ENCODE measurements at regions not wholly inside any gene's neighbourhood (a gene's known extent, or its start where the extent isn't known, plus 50 kb on each side); places are given as distances from the start of the nearest gene placed in this dataset.

DNA sequence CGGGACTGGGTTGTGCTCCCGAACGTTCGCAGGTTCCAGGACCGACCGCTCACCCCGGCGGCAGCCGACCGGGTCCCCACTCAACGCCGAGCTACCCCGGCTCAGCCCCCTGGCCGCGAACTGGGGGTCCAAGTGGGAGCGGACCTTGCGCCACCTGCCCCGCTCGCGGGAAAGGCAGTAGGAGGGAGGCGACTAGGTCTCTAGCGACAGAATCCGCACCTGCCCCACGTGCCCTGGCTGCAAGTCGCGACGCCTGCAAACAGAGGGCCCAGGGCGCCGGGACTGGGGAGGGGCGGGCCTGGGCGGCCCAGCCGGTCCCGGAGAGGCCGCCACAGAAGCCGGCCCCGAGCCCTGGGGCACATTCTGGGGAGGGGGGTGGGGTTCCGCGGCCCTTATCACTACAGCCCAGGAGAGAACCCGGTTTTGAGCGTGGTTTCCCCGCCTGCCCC is 239.2 kb upstream of the CPNE8 start:
- DNase-seq (ENCODE audit: insufficient read length, low spot score) (no peak), FAIRE-seq (no peak)
- TF ChIP-seq POLR2A (IDR thresholded peaks at IDR 0.05; ENCODE audit: low read depth, low read length), result no peak
- no peak for TF ChIP-seq POLR2AphosphoS5 (IDR thresholded peaks at IDR 0.05; ENCODE audit: low read depth, low read length)
- TF ChIP-seq SPI1 (IDR thresholded peaks at IDR 0.05; ENCODE audit: low read depth, low read length), result no peak
- TF ChIP-seq TAF1 (IDR thresholded peaks at IDR 0.05; ENCODE audit: low read depth, low read length), result no peak
- TF ChIP-seq PAX5 (IDR thresholded peaks at IDR 0.05; ENCODE audit: insufficient read depth, low read length, severe bottlenecking), result no peak
- no peak for TF ChIP-seq POU2F2 (IDR thresholded peaks at IDR 0.05; ENCODE audit: low read depth, low read length)

- FAIRE-seq, result no peak
- no peak for TF ChIP-seq PAX5 (IDR thresholded peaks at IDR 0.05; ENCODE audit: insufficient read depth, low read length, severe bottlenecking)
- no peak for TF ChIP-seq TAF1 (IDR thresholded peaks at IDR 0.05; ENCODE audit: low read depth, low read length)
- TF ChIP-seq POLR2AphosphoS5 (IDR thresholded peaks at IDR 0.05; ENCODE audit: low read depth, low read length), result no peak
- DNase-seq (ENCODE audit: insufficient read length, low spot score), result no peak
These were observed 232.9 kb upstream of the CPNE8 start for GRCh38 chr12:39138268-39138667.

- DNase-seq (ENCODE audit: insufficient read length, low spot score), result no peak
- no peak for FAIRE-seq
- TF ChIP-seq POLR2A (IDR thresholded peaks at IDR 0.05; ENCODE audit: low read depth, low read length), result no peak
- no peak for TF ChIP-seq POU2F2 (IDR thresholded peaks at IDR 0.05; ENCODE audit: low read depth, low read length)
- TF ChIP-seq POLR2AphosphoS5 (IDR thresholded peaks at IDR 0.05; ENCODE audit: low read depth, low read length), result no peak
- no peak for TF ChIP-seq TAF1 (IDR thresholded peaks at IDR 0.05; ENCODE audit: low read depth, low read length)
- TF ChIP-seq SPI1 (IDR thresholded peaks at IDR 0.05; ENCODE audit: low read depth, low read length), result no peak
- no peak for TF ChIP-seq PAX5 (IDR thresholded peaks at IDR 0.05; ENCODE audit: insufficient read depth, low read length, severe bottlenecking)
These were observed 222.0 kb upstream of the CPNE8 start for GRCh38 chr12:39127401-39127800.

- TF ChIP-seq POLR2A (IDR thresholded peaks at IDR 0.05; ENCODE audit: low read depth, low read length) (no peak), SPI1 (IDR thresholded peaks at IDR 0.05; ENCODE audit: low read depth, low read length) (no peak), POU2F2 (IDR thresholded peaks at IDR 0.05; ENCODE audit: low read depth, low read length) (no peak), PAX5 (IDR thresholded peaks at IDR 0.05; ENCODE audit: insufficient read depth, low read length, severe bottlenecking) (no peak), TAF1 (IDR thresholded peaks at IDR 0.05; ENCODE audit: low read depth, low read length) (no peak), POLR2AphosphoS5 (IDR thresholded peaks at IDR 0.05; ENCODE audit: low read depth, low read length) (no peak)
- no peak for DNase-seq (ENCODE audit: insufficient read length, low spot score)
- no peak for FAIRE-seq
These were observed 220.2 kb upstream of the CPNE8 start for GRCh38 chr12:39125566-39125965.

- DNase-seq (ENCODE audit: insufficient read length, low spot score), result no peak
- TF ChIP-seq PAX5 (IDR thresholded peaks at IDR 0.05; ENCODE audit: insufficient read depth, low read length, severe bottlenecking) (no peak), POLR2AphosphoS5 (IDR thresholded peaks at IDR 0.05; ENCODE audit: low read depth, low read length) (no peak), TAF1 (IDR thresholded peaks at IDR 0.05; ENCODE audit: low read depth, low read length) (no peak), POU2F2 (IDR thresholded peaks at IDR 0.05; ENCODE audit: low read depth, low read length) (no peak), SPI1 (IDR thresholded peaks at IDR 0.05; ENCODE audit: low read depth, low read length) (no peak), POLR2A (IDR thresholded peaks at IDR 0.05; ENCODE audit: low read depth, low read length) (no peak)
- FAIRE-seq, result no peak
These were observed 219.4 kb upstream of the CPNE8 start for GRCh38 chr12:39124768-39125167.

- DNase-seq (ENCODE audit: insufficient read length, low spot score), result no peak
- FAIRE-seq, result no peak
- TF ChIP-seq POLR2A (IDR thresholded peaks at IDR 0.05; ENCODE audit: low read depth, low read length) (no peak), PAX5 (IDR thresholded peaks at IDR 0.05; ENCODE audit: insufficient read depth, low read length, severe bottlenecking) (no peak), SPI1 (IDR thresholded peaks at IDR 0.05; ENCODE audit: low read depth, low read length) (no peak), POLR2AphosphoS5 (IDR thresholded peaks at IDR 0.05; ENCODE audit: low read depth, low read length) (no peak), TAF1 (IDR thresholded peaks at IDR 0.05; ENCODE audit: low read depth, low read length) (no peak), POU2F2 (IDR thresholded peaks at IDR 0.05; ENCODE audit: low read depth, low read length) (no peak)
These were observed 218.3 kb upstream of the CPNE8 start for GRCh38 chr12:39123580-39124253.

DNA sequence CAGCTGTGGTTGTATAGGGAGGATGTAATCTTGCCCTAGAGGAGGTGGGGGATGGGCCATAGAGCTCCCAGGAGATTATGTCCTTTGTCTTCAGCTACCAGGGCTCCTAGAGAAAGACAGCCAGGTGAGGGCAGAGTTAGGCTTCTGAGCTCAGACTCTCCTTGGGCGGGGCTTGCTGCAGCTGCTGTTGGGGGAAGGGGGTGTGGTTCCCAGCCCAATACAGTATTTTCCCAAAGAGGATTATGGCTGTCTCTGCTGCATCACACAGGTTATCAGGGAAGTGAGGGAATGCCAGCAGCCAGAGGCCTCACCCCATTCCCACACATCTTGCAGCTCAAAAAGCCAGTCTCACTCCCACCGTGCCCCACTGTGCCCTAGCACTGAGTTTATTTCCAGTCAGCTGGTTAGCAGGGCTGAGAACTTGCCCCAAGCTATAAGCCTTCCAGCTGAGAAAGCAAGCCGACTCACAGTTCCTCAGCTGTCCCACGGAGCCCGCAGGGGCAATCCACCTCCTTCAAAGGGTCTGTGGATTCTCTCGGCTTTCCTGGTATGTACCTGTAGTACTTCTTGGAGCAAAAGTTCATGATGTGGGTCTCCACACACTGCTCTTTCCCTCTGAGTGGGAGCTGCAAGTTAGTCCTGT is 217.3 kb upstream of the CPNE8 start:
- FAIRE-seq, result no peak
- TF ChIP-seq SPI1 (IDR thresholded peaks at IDR 0.05; ENCODE audit: low read depth, low read length) (no peak), TAF1 (IDR thresholded peaks at IDR 0.05; ENCODE audit: low read depth, low read length) (no peak), POLR2A (IDR thresholded peaks at IDR 0.05; ENCODE audit: low read depth, low read length) (no peak), PAX5 (IDR thresholded peaks at IDR 0.05; ENCODE audit: insufficient read depth, low read length, severe bottlenecking) (no peak), POLR2AphosphoS5 (IDR thresholded peaks at IDR 0.05; ENCODE audit: low read depth, low read length) (no peak), POU2F2 (IDR thresholded peaks at IDR 0.05; ENCODE audit: low read depth, low read length) (no peak)
- DNase-seq (ENCODE audit: insufficient read length, low spot score), result no peak

DNA sequence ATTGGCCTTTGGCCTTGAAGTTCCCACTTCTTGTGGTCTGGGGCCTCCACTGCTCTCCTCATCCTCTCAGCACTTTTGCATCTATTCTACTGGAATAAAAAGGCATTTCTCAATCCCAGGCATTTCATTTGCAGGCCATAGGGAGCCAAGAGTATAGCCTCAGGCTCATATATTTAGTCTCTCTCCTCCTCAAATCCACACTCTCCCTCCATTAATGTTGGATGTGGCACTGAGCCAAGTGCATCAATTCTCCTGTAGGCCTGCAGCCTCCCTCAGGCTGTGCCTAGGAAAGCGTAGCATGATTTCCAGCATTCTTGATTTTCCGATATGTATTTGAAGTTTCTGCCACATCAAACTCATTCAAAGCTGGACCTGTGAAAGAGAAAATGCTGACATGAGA is 211.5 kb upstream of the CPNE8 start:
- FAIRE-seq (no peak), DNase-seq (ENCODE audit: insufficient read length, low spot score) (no peak)
- TF ChIP-seq PAX5 (IDR thresholded peaks at IDR 0.05; ENCODE audit: insufficient read depth, low read length, severe bottlenecking) (no peak), POLR2AphosphoS5 (IDR thresholded peaks at IDR 0.05; ENCODE audit: low read depth, low read length) (no peak), TAF1 (IDR thresholded peaks at IDR 0.05; ENCODE audit: low read depth, low read length) (no peak), POU2F2 (IDR thresholded peaks at IDR 0.05; ENCODE audit: low read depth, low read length) (no peak), SPI1 (IDR thresholded peaks at IDR 0.05; ENCODE audit: low read depth, low read length) (no peak), POLR2A (IDR thresholded peaks at IDR 0.05; ENCODE audit: low read depth, low read length) (no peak)

- TF ChIP-seq POLR2AphosphoS5 (IDR thresholded peaks at IDR 0.05; ENCODE audit: low read depth, low read length) (no peak), TAF1 (IDR thresholded peaks at IDR 0.05; ENCODE audit: low read depth, low read length) (no peak), POU2F2 (IDR thresholded peaks at IDR 0.05; ENCODE audit: low read depth, low read length) (no peak), PAX5 (IDR thresholded peaks at IDR 0.05; ENCODE audit: insufficient read depth, low read length, severe bottlenecking) (no peak), POLR2A (IDR thresholded peaks at IDR 0.05; ENCODE audit: low read depth, low read length) (no peak), SPI1 (IDR thresholded peaks at IDR 0.05; ENCODE audit: low read depth, low read length) (no peak)
- no peak for FAIRE-seq
- no peak for DNase-seq (ENCODE audit: insufficient read length, low spot score)
These were observed 206.7 kb upstream of the CPNE8 start for GRCh38 chr12:39112064-39112463.
